HCT116 (cell line): ENCODE measurements at regions not wholly inside any gene's neighbourhood (a gene's known extent, or its start where the extent isn't known, plus 50 kb on each side); places are given as distances from the start of the nearest gene placed in this dataset.

Experiments
- ATAC-seq: fragments of 200-7000 bp; cut with Tn5 transposase; 2 replicates; pipeline ENCODE4 v1.9.1; 2020; ENCODE audit warnings: mild to moderate bottlenecking, moderate library complexity
- BruUV-seq: library from RNA; stranded (reverse); fragments of 400-500 nt; replicated peaks from 2 replicates; lab custom pipeline; 2021; lab: Mats Ljungman, UMichigan
- CTCF ChIA-PET: fragments of 300-600 bp; sonication (Branson Sonifier 250); formaldehyde crosslinking; loops from one replicate; lab custom pipeline; 2021; ENCODE audit warnings: antibody characterized with exemption; lab: Charles Lee
- POLR2A ChIA-PET: fragments of 300-600, 350-600 bp; sonication (Branson Sonifier 250); formaldehyde crosslinking; loops from one replicate; lab custom pipeline; 2021; ENCODE audit warnings: antibody characterized with exemption; lab: Charles Lee
- RAD21 ChIA-PET, 2 experiments: fragments of 300-600 bp; sonication (Branson Sonifier 250); formaldehyde crosslinking; loops; one replicate each; lab custom pipeline; 2023; ENCODE audit warnings: low total read pairs in 2 of 2; ENCODE audit not compliant: uncharacterized antibody in 2 of 2, unreplicated experiment in 2 of 2, low non-redundant PET in 1 of 2; lab: Charles Lee
- DNase-seq: peaks from one replicate; pipeline ENCODE4 v3.0.0-alpha.2; 2010; ENCODE audit warnings: low read depth, low spot score
- H2AFZ ChIP-seq: fragments of 200-600 bp; shearing (Covaris generic), sonication (generic); 2 replicates; pipeline ENCODE4 v1.6.1; 2017; ENCODE audit warnings: low read depth, mixed run types, mixed read lengths, antibody characterized with exemption, low read length; ENCODE audit not compliant: poor library complexity, severe bottlenecking
- H3K27ac ChIP-seq: 2 replicates; pipeline ENCODE4 v1.5.1; 2012; ENCODE audit warnings: low read depth, low read length
- H3K27me3 ChIP-seq: fragments of 200-600 bp; sonication (generic); 2 replicates; pipeline ENCODE4 v1.6.1; 2016; ENCODE audit warnings: mixed run types, low read length, mixed read lengths; ENCODE audit not compliant: insufficient read depth
- H3K36me3 ChIP-seq, 2 experiments: fragments of 200-500 bp in 1 of 2; fragments of 200-600 bp in 1 of 2; sonication (Bioruptor generic) in 1 of 2; sonication (generic) in 1 of 2; 2 replicates each; pipeline versions ENCODE4 v1.5.1 to v1.6.1; 2014 to 2016; ENCODE audit warnings: low read length in 2 of 2, inconsistent platforms in 1 of 2, mixed read lengths in 1 of 2, mixed run types in 1 of 2; ENCODE audit not compliant: insufficient read depth in 2 of 2, control insufficient read depth in 1 of 2
- H3K4me1 ChIP-seq, 2 experiments: fragments of 200-600 bp in 1 of 2; sonication (generic) in 1 of 2; 2 replicates each; pipeline versions ENCODE4 v1.5.1 to v1.6.1; 2012 to 2017; ENCODE audit warnings: low read length in 2 of 2, inconsistent platforms in 1 of 2, mild to moderate bottlenecking in 1 of 2, mixed read lengths in 1 of 2, mixed run types in 1 of 2, moderate library complexity in 1 of 2; ENCODE audit not compliant: insufficient read depth in 2 of 2, control insufficient read depth in 1 of 2
- H3K4me2 ChIP-seq: fragments of 200-600 bp; sonication (generic); 2 replicates; pipeline ENCODE4 v1.6.1; 2017; ENCODE audit warnings: mixed run types, low read length, mixed read lengths
- H3K4me3 ChIP-seq, 2 experiments: fragments of 200-600 bp in 1 of 2; sonication (generic) in 1 of 2; replicated peaks in 1 of 2; 2 replicates each; pipeline ENCODE4 v1.5.1; 2011 to 2016; ENCODE audit warnings: low read length in 2 of 2, control low read depth in 1 of 2, low read depth in 1 of 2, mild to moderate bottlenecking in 1 of 2, mixed read lengths in 1 of 2, mixed run types in 1 of 2
- H3K79me2 ChIP-seq: fragments of 200-600 bp; sonication (generic); 2 replicates; pipeline ENCODE4 v1.6.1; 2017; ENCODE audit warnings: mild to moderate bottlenecking, mixed run types, low read length, moderate library complexity, mixed read lengths; ENCODE audit not compliant: insufficient read depth
- H3K9ac ChIP-seq: fragments of 200-600 bp; sonication (generic); 2 replicates; pipeline ENCODE4 v1.6.1; 2016; ENCODE audit warnings: low read length, mixed read lengths
- H3K9me2 ChIP-seq: fragments of 200-600 bp; sonication (generic), shearing (Covaris generic); 2 replicates; pipeline ENCODE4 v1.6.1; 2017; ENCODE audit warnings: mixed run types, mild to moderate bottlenecking, moderate library complexity; ENCODE audit not compliant: insufficient read depth
- H3K9me3 ChIP-seq, 2 experiments: fragments of 200-500 bp in 1 of 2; fragments of 200-600 bp in 1 of 2; sonication (Bioruptor generic) in 1 of 2; sonication (generic) in 1 of 2; 2 replicates each; pipeline ENCODE4 v1.6.1; 2014 to 2017; ENCODE audit warnings: low read length in 2 of 2, mixed read lengths in 2 of 2, inconsistent platforms in 1 of 2, low read depth in 1 of 2, mild to moderate bottlenecking in 1 of 2, mixed run types in 1 of 2, moderate library complexity in 1 of 2; ENCODE audit not compliant: control insufficient read depth in 1 of 2, insufficient read depth in 1 of 2
- H4K20me1 ChIP-seq: fragments of 200-600 bp; sonication (generic), shearing (Covaris generic); 2 replicates; pipeline ENCODE4 v1.6.1; 2017; ENCODE audit warnings: mixed run types, mild to moderate bottlenecking, moderate library complexity; ENCODE audit not compliant: insufficient read depth
- CBX3 ChIP-seq: IDR thresholded peaks from 2 replicates; pipeline ENCODE4 v1.6.1; 2012; ENCODE audit warnings: low read depth
- CEBPB ChIP-seq: IDR thresholded peaks from 2 replicates; pipeline ENCODE4 v1.6.1; 2012; ENCODE audit warnings: low read depth
- EGR1 ChIP-seq: IDR thresholded peaks from 2 replicates; pipeline ENCODE4 v1.6.1; 2012; ENCODE audit warnings: low read depth
- ELF1 ChIP-seq: IDR thresholded peaks from 2 replicates; pipeline ENCODE4 v1.6.1; 2012; ENCODE audit warnings: low read depth, borderline replicate concordance
- EZH2phosphoT487 ChIP-seq: fragments of 200-600 bp; IDR thresholded peaks from 2 replicates; pipeline ENCODE4 v1.6.1; 2018; ENCODE audit warnings: antibody characterized with exemption, borderline replicate concordance
- FOSL1 ChIP-seq: IDR thresholded peaks from 2 replicates; pipeline ENCODE4 v1.6.1; 2012; ENCODE audit warnings: low read depth
- JUND ChIP-seq: IDR thresholded peaks from 2 replicates; pipeline ENCODE4 v1.6.1; 2012
- POLR2A ChIP-seq: IDR thresholded peaks from 2 replicates; pipeline ENCODE4 v1.7.0; 2011; ENCODE audit warnings: borderline replicate concordance; ENCODE audit not compliant: insufficient read depth, insufficient read length; ENCODE audit errors: extremely low read depth
- POLR2AphosphoS5 ChIP-seq: IDR thresholded peaks from 2 replicates; pipeline ENCODE4 v1.6.1; 2011; ENCODE audit warnings: mild to moderate bottlenecking, low read depth, low read length, moderate library complexity
- RAD21 ChIP-seq: IDR thresholded peaks from 2 replicates; pipeline ENCODE4 v1.6.1; 2012; ENCODE audit warnings: low read depth, mild to moderate bottlenecking
- TCF7L2 ChIP-seq: IDR thresholded peaks from 2 replicates; pipeline ENCODE4 v1.7.0; 2011; ENCODE audit warnings: borderline replicate concordance, inconsistent platforms; ENCODE audit not compliant: insufficient read depth, insufficient read length; ENCODE audit errors: extremely low read depth
- YY1 ChIP-seq: IDR thresholded peaks from 2 replicates; pipeline ENCODE4 v1.6.1; 2011; ENCODE audit warnings: low read length, low read depth, moderate library complexity, mild to moderate bottlenecking; ENCODE audit not compliant: insufficient replicate concordance; ENCODE audit errors: extremely low read depth
- ZBTB33 ChIP-seq: IDR thresholded peaks from 2 replicates; pipeline ENCODE4 v1.6.1; 2011; ENCODE audit warnings: mild to moderate bottlenecking, low read length, moderate library complexity; ENCODE audit not compliant: insufficient replicate concordance; ENCODE audit errors: extremely low read depth
- ZFX ChIP-seq: fragments of 450-650 bp; IDR thresholded peaks from 2 replicates; pipeline ENCODE4 v1.6.1; 2017
- intact Hi-C: fragments of 100-400 bp; cut with micrococcal nuclease; formaldehyde crosslinking; loops from 2 replicates; pipeline ENCODE4 v1.10.0; 2022

GRCh38 chr2:217657252-217657651, 345.5 kb downstream of the TNS1 start:
- TF ChIP-seq RAD21 (no peak), POLR2A (no peak), YY1 (no peak)
- TF ChIP-seq, all 23 proteins: peak for 0
- Histone ChIP-seq H3K4me2 (no peak overlapping the region), H3K27ac (no peak overlapping the region), H3K4me3 (no peak overlapping the region), H3K9me2 (no peaks in the 10 kb centered on the region), H3K9me3 (no peaks in the 10 kb centered on the region), H3K79me2 (no peaks in the 10 kb centered on the region), H3K36me3 (no peaks in the 10 kb centered on the region), H3K4me1 (peaks cover 7 to 18% of the 10 kb centered on the region in 2 experiments; a peak in 3 of 4 replicates), H2AFZ (no peak overlapping the region), H4K20me1 (no peaks in the 10 kb centered on the region), H3K9ac (no peak overlapping the region), H3K27me3 (peaks cover 37% of the 10 kb centered on the region)
- ChIA-PET CTCF (no interaction called here), POLR2A (no interaction called here), RAD21 (no interaction called here)
- intact Hi-C loops = no loop called here
- DNase-seq = no peak
- no TSS peak for BruUV-seq
- no peak for ATAC-seq

GRCh38 chr2:217656316-217656715, 346.5 kb downstream of the TNS1 start:
- H3K4me1 ChIP-seq = peaks cover 7 to 18% of the 10 kb centered on the region in 2 experiments; a peak in 3 of 4 replicates
- no TSS peak for BruUV-seq
- RAD21 ChIA-PET = no interaction called here
- no peak overlapping the region for H3K27ac ChIP-seq
- TF ChIP-seq CEBPB = no peak
- no peak for TF ChIP-seq ZBTB33
- no peak for TF ChIP-seq TCF7L2
- TF ChIP-seq FOSL1 = no peak
- no peak for TF ChIP-seq ZFX
- TF ChIP-seq YY1 = no peak
- no peak for TF ChIP-seq JUND
- TF ChIP-seq ELF1 = no peak
- no peak for TF ChIP-seq EZH2phosphoT487
- TF ChIP-seq POLR2AphosphoS5 = no peak
- no peak for TF ChIP-seq EGR1
- TF ChIP-seq CBX3 = no peak
- TF ChIP-seq, all 23 proteins: peak for 0
- intact Hi-C loops = no loop called here
- Histone ChIP-seq H3K4me3 (no peak overlapping the region), H3K36me3 (no peaks in the 10 kb centered on the region), H3K27me3 (peaks cover 37% of the 10 kb centered on the region), H3K9me2 (no peaks in the 10 kb centered on the region), H2AFZ (no peak overlapping the region), H3K9ac (no peak overlapping the region), H4K20me1 (no peaks in the 10 kb centered on the region), H3K4me2 (no peak overlapping the region), H3K9me3 (no peaks in the 10 kb centered on the region), H3K79me2 (no peaks in the 10 kb centered on the region)
- no peak for DNase-seq
- ChIA-PET CTCF (no interaction called here), POLR2A (no interaction called here)
- no peak for ATAC-seq
